HG02610 (cell line): ENCODE measurements at regions not wholly inside any gene's neighbourhood (a gene's known extent, or its start where the extent isn't known, plus 50 kb on each side); places are given as distances from the start of the nearest gene placed in this dataset.
"Not testable (repeated sequence)": the region's sequence is repeated elsewhere in the genome, so short reads cannot be mapped to it uniquely, and the experiment has no call there.

Source experiments
- ATAC-seq: cut with Tn5 transposase; IDR thresholded peaks from one replicate; pipeline ENCODE4 v1.9.1; 2021; ENCODE audit warnings: mild to moderate bottlenecking, moderate library complexity; ENCODE audit not compliant: unreplicated experiment

GRCh38 chr3:147333098-147333497, 73.2 kb downstream of the ZIC4 start:
- ATAC-seq = no peak

- ATAC-seq = no peak
Observed at GRCh38 chr3:147328711-147329110, 77.6 kb downstream of the ZIC4 start.

- ATAC-seq = no peak
Observed at GRCh38 chr3:147324356-147324755, 82.0 kb downstream of the ZIC4 start.

GRCh38 chr3:147318900-147319299, 87.4 kb downstream of the ZIC4 start:
- ATAC-seq = no peak

- ATAC-seq = not testable (repeated sequence)
Observed at GRCh38 chr3:147317080-147317479, 89.3 kb downstream of the ZIC4 start.

GRCh38 chr3:147313513-147313912, 92.8 kb downstream of the ZIC4 start:
- ATAC-seq = no peak

- ATAC-seq = no peak
Observed at GRCh38 chr3:147312786-147313280, 93.5 kb downstream of the ZIC4 start.

- ATAC-seq = no peak
Observed at GRCh38 chr3:147311716-147312115, 94.6 kb downstream of the ZIC4 start.

GRCh38 chr3:147305533-147306250, 100.7 kb downstream of the ZIC4 start:
- no peak for ATAC-seq

- ATAC-seq = no peak
Observed at GRCh38 chr3:147304756-147305155, 101.6 kb downstream of the ZIC4 start.

- no peak for ATAC-seq
Observed at GRCh38 chr3:147301781-147302180, 104.6 kb downstream of the ZIC4 start.

GRCh38 chr3:147299656-147300055, 106.7 kb downstream of the ZIC4 start:
- ATAC-seq = no peak

GRCh38 chr3:147298511-147298982, 107.8 kb downstream of the ZIC4 start:
- ATAC-seq = no peak

- ATAC-seq = no peak
Observed at GRCh38 chr3:147297761-147298350, 108.5 kb downstream of the ZIC4 start.

GRCh38 chr3:147287370-147287769, 119.0 kb downstream of the ZIC4 start:
- not testable (repeated sequence) for ATAC-seq

GRCh38 chr3:147269907-147270306, 136.4 kb downstream of the ZIC4 start:
- ATAC-seq = no peak

- ATAC-seq = no peak
Observed at GRCh38 chr3:147267434-147267833, 138.9 kb downstream of the ZIC4 start.

GRCh38 chr3:147257944-147258343, 148.4 kb downstream of the ZIC4 start:
- no peak for ATAC-seq

- no peak for ATAC-seq
Observed at GRCh38 chr3:147256739-147257138, 149.6 kb downstream of the ZIC4 start.

- no peak for ATAC-seq
Observed at GRCh38 chr3:147246906-147247305, 159.4 kb downstream of the ZIC4 start.

- ATAC-seq = not testable (repeated sequence)
Observed at GRCh38 chr3:147245638-147246037, 160.7 kb downstream of the ZIC4 start.

GRCh38 chr3:147245022-147245421, 161.3 kb downstream of the ZIC4 start:
- ATAC-seq = not testable (repeated sequence)
